NB4 (cell line): ENCODE measurements at regions not wholly inside any gene's neighbourhood (a gene's known extent, or its start where the extent isn't known, plus 50 kb on each side); places are given as distances from the start of the nearest gene placed in this dataset.

Experiments
- POLR2A ChIP-seq: IDR thresholded peaks from 2 replicates; pipeline ENCODE4 v1.6.1; 2011; ENCODE audit warnings: mild to moderate bottlenecking; ENCODE audit not compliant: insufficient read length; ENCODE audit errors: extremely low read depth
- TF ChIP-seq, protein P1 (sequence below): IDR thresholded peaks from one replicate; pipeline ENCODE4 v1.5.1; 2012; ENCODE audit warnings: low read depth, low read length

DNA sequence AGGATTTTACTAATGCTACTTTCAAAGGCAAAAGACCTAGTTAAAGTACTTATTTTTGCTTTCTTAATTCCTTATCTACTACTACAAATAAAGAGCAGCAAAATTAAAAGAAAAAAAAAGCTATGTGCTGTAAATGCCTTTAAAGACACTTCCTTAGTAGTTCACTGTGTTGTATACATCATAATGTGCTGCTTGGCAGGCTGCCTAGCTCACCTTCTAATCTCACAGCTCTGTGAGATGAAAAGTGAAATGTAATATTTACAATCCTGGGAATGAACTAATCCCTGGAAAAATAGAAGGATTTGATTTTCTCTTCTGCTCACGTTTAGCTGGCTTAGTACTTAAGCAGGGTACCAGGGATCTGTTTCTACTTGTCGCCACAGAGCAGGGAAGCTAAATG, 184.4 kb upstream of the ALG10B start:
- TF ChIP-seq, protein P1, sequence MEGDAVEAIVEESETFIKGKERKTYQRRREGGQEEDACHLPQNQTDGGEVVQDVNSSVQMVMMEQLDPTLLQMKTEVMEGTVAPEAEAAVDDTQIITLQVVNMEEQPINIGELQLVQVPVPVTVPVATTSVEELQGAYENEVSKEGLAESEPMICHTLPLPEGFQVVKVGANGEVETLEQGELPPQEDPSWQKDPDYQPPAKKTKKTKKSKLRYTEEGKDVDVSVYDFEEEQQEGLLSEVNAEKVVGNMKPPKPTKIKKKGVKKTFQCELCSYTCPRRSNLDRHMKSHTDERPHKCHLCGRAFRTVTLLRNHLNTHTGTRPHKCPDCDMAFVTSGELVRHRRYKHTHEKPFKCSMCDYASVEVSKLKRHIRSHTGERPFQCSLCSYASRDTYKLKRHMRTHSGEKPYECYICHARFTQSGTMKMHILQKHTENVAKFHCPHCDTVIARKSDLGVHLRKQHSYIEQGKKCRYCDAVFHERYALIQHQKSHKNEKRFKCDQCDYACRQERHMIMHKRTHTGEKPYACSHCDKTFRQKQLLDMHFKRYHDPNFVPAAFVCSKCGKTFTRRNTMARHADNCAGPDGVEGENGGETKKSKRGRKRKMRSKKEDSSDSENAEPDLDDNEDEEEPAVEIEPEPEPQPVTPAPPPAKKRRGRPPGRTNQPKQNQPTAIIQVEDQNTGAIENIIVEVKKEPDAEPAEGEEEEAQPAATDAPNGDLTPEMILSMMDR: no peak
- no peak for TF ChIP-seq POLR2A
